Activated CD4-positive, alpha-beta memory T cell treated with anti-CD3 and anti-CD28 coated beads, Interleukin-2, amount 10 ng/mL, durations not matched to agents 7 days and 5 days (primary cell): ENCODE measurements at regions not wholly inside any gene's neighbourhood (a gene's known extent, or its start where the extent isn't known, plus 50 kb on each side); places are given as distances from the start of the nearest gene placed in this dataset.

ENCODE experiments used
- CTCF ChIA-PET: fragments of 350-600 bp; sonication (Branson Sonifier 250); formaldehyde crosslinking; loops from one replicate; lab custom pipeline; 2021; ENCODE audit warnings: antibody characterized with exemption, inconsistent platforms; lab: Charles Lee
- POLR2A ChIA-PET: fragments of 350-600 bp; sonication (Branson Sonifier 250); formaldehyde crosslinking; loops from one replicate; lab custom pipeline; 2021; ENCODE audit warnings: antibody characterized with exemption; lab: Charles Lee
- DNase-seq: peaks from one replicate; pipeline ENCODE4 v3.0.0-alpha.2; 2020
- H3K27ac Mint-ChIP-seq: one replicate; pipeline ENCODE4 v1.8.0; 2021; ENCODE audit warnings: mild to moderate bottlenecking, mixed read lengths
- H3K27me3 Mint-ChIP-seq: one replicate; pipeline ENCODE4 v1.8.0; 2021; ENCODE audit warnings: mixed read lengths
- H3K36me3 Mint-ChIP-seq: one replicate; pipeline ENCODE4 v1.8.0; 2021; ENCODE audit warnings: low read depth, mixed read lengths
- H3K4me1 Mint-ChIP-seq: one replicate; pipeline ENCODE4 v1.8.0; 2021; ENCODE audit warnings: mixed read lengths
- H3K4me3 Mint-ChIP-seq: one replicate; pipeline ENCODE4 v1.8.0; 2021; ENCODE audit warnings: mild to moderate bottlenecking, mixed read lengths
- H3K9me3 Mint-ChIP-seq: one replicate; pipeline ENCODE4 v1.8.0; 2021; ENCODE audit warnings: mixed read lengths

- no peak for DNase-seq
- Mint-ChIP-seq H3K4me1 (no peaks in the 10 kb centered on the region), H3K36me3 (no peaks in the 10 kb centered on the region), H3K9me3 (no peaks in the 10 kb centered on the region), H3K27me3 (no peaks in the 10 kb centered on the region), H3K4me3 (no peak overlapping the region), H3K27ac (no peak overlapping the region)
- ChIA-PET POLR2A (no interaction called here), CTCF (no interaction called here)
Observed at GRCh38 chr19:30293051-30293785, 79.0 kb upstream of the ZNF536 start.

- Mint-ChIP-seq H3K27ac (no peak overlapping the region), H3K9me3 (no peaks in the 10 kb centered on the region), H3K4me3 (no peak overlapping the region), H3K36me3 (no peaks in the 10 kb centered on the region), H3K4me1 (no peaks in the 10 kb centered on the region), H3K27me3 (no peaks in the 10 kb centered on the region)
- ChIA-PET POLR2A (no interaction called here), CTCF (no interaction called here)
- DNase-seq: no peak
Observed at GRCh38 chr19:30297969-30298368, 74.2 kb upstream of the ZNF536 start.

- Mint-ChIP-seq H3K4me1 (no peaks in the 10 kb centered on the region), H3K27ac (no peak overlapping the region), H3K9me3 (no peaks in the 10 kb centered on the region), H3K36me3 (no peaks in the 10 kb centered on the region), H3K27me3 (no peaks in the 10 kb centered on the region), H3K4me3 (no peak overlapping the region)
- POLR2A ChIA-PET: no interaction called here
- CTCF ChIA-PET: no interaction called here
- no peak for DNase-seq
Observed at GRCh38 chr19:30303131-30303654, 69.0 kb upstream of the ZNF536 start.

GRCh38 chr19:30304540-30304939 is 67.6 kb upstream of the ZNF536 start:
- Mint-ChIP-seq H3K9me3 (peaks cover 2% of the 10 kb centered on the region), H3K27me3 (no peaks in the 10 kb centered on the region), H3K4me1 (no peaks in the 10 kb centered on the region), H3K27ac (no peak overlapping the region), H3K4me3 (no peak overlapping the region), H3K36me3 (no peaks in the 10 kb centered on the region)
- CTCF ChIA-PET: no interaction called here
- DNase-seq: no peak
- POLR2A ChIA-PET: no interaction called here

- H3K4me1 Mint-ChIP-seq: no peaks in the 10 kb centered on the region
- H3K36me3 Mint-ChIP-seq: no peaks in the 10 kb centered on the region
- peaks cover 3% of the 10 kb centered on the region for H3K9me3 Mint-ChIP-seq
- CTCF ChIA-PET: no interaction called here
- no peak overlapping the region for H3K4me3 Mint-ChIP-seq
- H3K27me3 Mint-ChIP-seq: no peaks in the 10 kb centered on the region
- H3K27ac Mint-ChIP-seq: no peak overlapping the region
- POLR2A ChIA-PET: no interaction called here
- no peak for DNase-seq
Observed at GRCh38 chr19:30305346-30306060, 66.7 kb upstream of the ZNF536 start.

- H3K4me1 Mint-ChIP-seq: no peaks in the 10 kb centered on the region
- no peak for DNase-seq
- H3K9me3 Mint-ChIP-seq: peaks cover 3% of the 10 kb centered on the region
- ChIA-PET POLR2A (no interaction called here), CTCF (no interaction called here)
- no peaks in the 10 kb centered on the region for H3K36me3 Mint-ChIP-seq
- no peak overlapping the region for H3K4me3 Mint-ChIP-seq
- no peak overlapping the region for H3K27ac Mint-ChIP-seq
- no peaks in the 10 kb centered on the region for H3K27me3 Mint-ChIP-seq
Observed at GRCh38 chr19:30307191-30307974, 64.8 kb upstream of the ZNF536 start.

GRCh38 chr19:30309176-30309575 is 63.0 kb upstream of the ZNF536 start:
- CTCF ChIA-PET: interaction anchor here (0.6 kb wide), 1 partner anchor 493 kb away, joined by 6 read pairs; no protein-coding TSS in a partner anchor
- peaks cover 3% of the 10 kb centered on the region for H3K9me3 Mint-ChIP-seq

GRCh38 chr19:30309905-30310601 is 62.1 kb upstream of the ZNF536 start:
- no peak overlapping the region for H3K27ac Mint-ChIP-seq
- ChIA-PET CTCF (interaction anchor here (0.6 kb wide), 1 partner anchor 494 kb away, joined by 6 read pairs; no protein-coding TSS in a partner anchor), POLR2A (no interaction called here)
- no peaks in the 10 kb centered on the region for H3K36me3 Mint-ChIP-seq
- peaks cover 3% of the 10 kb centered on the region for H3K9me3 Mint-ChIP-seq
- no peak overlapping the region for H3K4me3 Mint-ChIP-seq
- no peaks in the 10 kb centered on the region for H3K4me1 Mint-ChIP-seq
- H3K27me3 Mint-ChIP-seq: no peaks in the 10 kb centered on the region
- no peak for DNase-seq

More at GRCh38 chr19:30309176-30309575, 63.0 kb upstream of the ZNF536 start:
- POLR2A ChIA-PET: no interaction called here
- no peak overlapping the region for H3K27ac Mint-ChIP-seq
- H3K36me3 Mint-ChIP-seq: no peaks in the 10 kb centered on the region
- DNase-seq: no peak
- H3K4me3 Mint-ChIP-seq: no peak overlapping the region
- no peaks in the 10 kb centered on the region for H3K4me1 Mint-ChIP-seq
- no peaks in the 10 kb centered on the region for H3K27me3 Mint-ChIP-seq

- H3K9me3 Mint-ChIP-seq: peaks cover 3% of the 10 kb centered on the region
- H3K4me3 Mint-ChIP-seq: no peak overlapping the region
- no peaks in the 10 kb centered on the region for H3K36me3 Mint-ChIP-seq
- ChIA-PET POLR2A (no interaction called here), CTCF (no interaction called here)
- no peak for DNase-seq
- no peaks in the 10 kb centered on the region for H3K4me1 Mint-ChIP-seq
- H3K27ac Mint-ChIP-seq: no peak overlapping the region
- H3K27me3 Mint-ChIP-seq: no peaks in the 10 kb centered on the region
Observed at GRCh38 chr19:30310602-30311263, 61.5 kb upstream of the ZNF536 start.

- H3K4me1 Mint-ChIP-seq: no peaks in the 10 kb centered on the region
- no peaks in the 10 kb centered on the region for H3K36me3 Mint-ChIP-seq
- no peak overlapping the region for H3K4me3 Mint-ChIP-seq
- H3K27me3 Mint-ChIP-seq: no peaks in the 10 kb centered on the region
- CTCF ChIA-PET: no interaction called here
- no peak overlapping the region for H3K27ac Mint-ChIP-seq
- POLR2A ChIA-PET: no interaction called here
- no peak for DNase-seq
- H3K9me3 Mint-ChIP-seq: peaks cover 3% of the 10 kb centered on the region
Observed at GRCh38 chr19:30311911-30312310, 60.3 kb upstream of the ZNF536 start.

GRCh38 chr19:30312582-30313352 is 59.4 kb upstream of the ZNF536 start:
- Mint-ChIP-seq H3K4me3 (no peak overlapping the region), H3K27ac (no peak overlapping the region), H3K36me3 (no peaks in the 10 kb centered on the region), H3K27me3 (no peaks in the 10 kb centered on the region), H3K4me1 (no peaks in the 10 kb centered on the region), H3K9me3 (peaks cover 3% of the 10 kb centered on the region)
- ChIA-PET CTCF (no interaction called here), POLR2A (no interaction called here)
- no peak for DNase-seq

- no peaks in the 10 kb centered on the region for H3K36me3 Mint-ChIP-seq
- H3K9me3 Mint-ChIP-seq: peaks cover 3% of the 10 kb centered on the region
- ChIA-PET POLR2A (no interaction called here), CTCF (no interaction called here)
- no peak overlapping the region for H3K4me3 Mint-ChIP-seq
- no peaks in the 10 kb centered on the region for H3K27me3 Mint-ChIP-seq
- H3K4me1 Mint-ChIP-seq: no peaks in the 10 kb centered on the region
- no peak overlapping the region for H3K27ac Mint-ChIP-seq
- DNase-seq: no peak
Observed at GRCh38 chr19:30313353-30313750, 58.8 kb upstream of the ZNF536 start.
